Epithelial cell of esophagus (primary cell): ENCODE measurements at regions not wholly inside any gene's neighbourhood (a gene's known extent, or its start where the extent isn't known, plus 50 kb on each side); places are given as distances from the start of the nearest gene placed in this dataset.

ENCODE experiments used
- DNase-seq: peaks from one replicate; pipeline ENCODE4 v3.0.0; 2010; ENCODE audit warnings: low read depth
- H3K4me3 ChIP-seq: 2 replicates; pipeline ENCODE4 v1.5.1; 2011; ENCODE audit warnings: mild to moderate bottlenecking, low read length, control low read depth
- TF ChIP-seq, protein P1 (sequence below): IDR thresholded peaks from 2 replicates; pipeline ENCODE4 v1.5.1; 2011; ENCODE audit warnings: low read depth, mild to moderate bottlenecking, low read length, control low read depth, inconsistent platforms; ENCODE audit not compliant: insufficient read depth; ENCODE audit errors: missing control alignments

DNA sequence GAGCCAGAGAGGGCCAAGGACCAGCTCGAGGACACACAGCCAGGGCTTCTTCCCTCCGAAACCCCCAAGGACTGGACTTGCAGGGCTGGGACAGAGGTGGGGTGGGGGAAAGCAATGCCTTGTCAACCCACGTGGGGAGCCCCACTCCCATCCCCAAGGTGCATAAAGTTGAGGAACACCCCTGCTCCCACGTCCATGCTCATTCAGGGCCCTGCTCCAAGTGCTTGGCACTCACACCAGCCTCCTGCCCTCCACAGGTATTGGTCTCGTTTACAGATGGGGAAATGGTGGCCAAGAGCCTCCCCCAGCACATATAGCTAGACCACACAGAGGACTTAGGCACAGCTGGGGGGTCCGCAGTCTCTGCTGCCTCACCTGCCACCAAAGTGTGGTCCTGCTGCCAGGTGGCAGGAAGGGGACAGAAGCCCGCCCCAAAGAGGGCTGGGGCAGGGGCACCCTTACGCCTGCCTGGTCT, 50.5 kb upstream of the CSPG4 start:
- TF ChIP-seq, protein P1, sequence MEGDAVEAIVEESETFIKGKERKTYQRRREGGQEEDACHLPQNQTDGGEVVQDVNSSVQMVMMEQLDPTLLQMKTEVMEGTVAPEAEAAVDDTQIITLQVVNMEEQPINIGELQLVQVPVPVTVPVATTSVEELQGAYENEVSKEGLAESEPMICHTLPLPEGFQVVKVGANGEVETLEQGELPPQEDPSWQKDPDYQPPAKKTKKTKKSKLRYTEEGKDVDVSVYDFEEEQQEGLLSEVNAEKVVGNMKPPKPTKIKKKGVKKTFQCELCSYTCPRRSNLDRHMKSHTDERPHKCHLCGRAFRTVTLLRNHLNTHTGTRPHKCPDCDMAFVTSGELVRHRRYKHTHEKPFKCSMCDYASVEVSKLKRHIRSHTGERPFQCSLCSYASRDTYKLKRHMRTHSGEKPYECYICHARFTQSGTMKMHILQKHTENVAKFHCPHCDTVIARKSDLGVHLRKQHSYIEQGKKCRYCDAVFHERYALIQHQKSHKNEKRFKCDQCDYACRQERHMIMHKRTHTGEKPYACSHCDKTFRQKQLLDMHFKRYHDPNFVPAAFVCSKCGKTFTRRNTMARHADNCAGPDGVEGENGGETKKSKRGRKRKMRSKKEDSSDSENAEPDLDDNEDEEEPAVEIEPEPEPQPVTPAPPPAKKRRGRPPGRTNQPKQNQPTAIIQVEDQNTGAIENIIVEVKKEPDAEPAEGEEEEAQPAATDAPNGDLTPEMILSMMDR = no peak
- DNase-seq = no peak
- H3K4me3 ChIP-seq = no peak overlapping the region
